IMR-90 (cell line): ENCODE measurements at regions not wholly inside any gene's neighbourhood (a gene's known extent, or its start where the extent isn't known, plus 50 kb on each side); places are given as distances from the start of the nearest gene placed in this dataset.

ENCODE experiments used
- ATAC-seq: fragments of 200-7000 bp; cut with Tn5 transposase; 2 replicates; pipeline ENCODE4 v1.9.1; 2020; ENCODE audit warnings: low read depth, mild to moderate bottlenecking, moderate library complexity
- BruUV-seq: library from RNA; stranded (reverse); fragments of 400-500 nt; replicated peaks from 2 replicates; lab custom pipeline; 2021; lab: Mats Ljungman, UMichigan
- CTCF ChIA-PET: fragments of 300-600 bp; formaldehyde crosslinking; extraction: SDS; loops from one replicate; lab custom pipeline; 2021; ENCODE audit warnings: antibody characterized with exemption; lab: Yijun Ruan, JAX
- POLR2A ChIA-PET: fragments of 300-600 bp; sonication (Branson Sonifier 250); formaldehyde crosslinking; loops from one replicate; lab custom pipeline; 2022; ENCODE audit warnings: antibody characterized with exemption; ENCODE audit not compliant: unreplicated experiment; lab: Charles Lee
- DNase-seq: peaks from one replicate; pipeline ENCODE4 v3.0.0; 2013
- H2AFZ ChIP-seq: replicated peaks from 2 replicates; pipeline ENCODE3; 2013; ENCODE audit warnings: low read length, mild to moderate bottlenecking; ENCODE audit not compliant: poor library complexity
- H2AK5ac ChIP-seq: 2 replicates; pipeline ENCODE4 v1.6.1; 2013; ENCODE audit warnings: low read depth, low read length, inconsistent platforms
- H2AK9ac ChIP-seq: replicated peaks from 2 replicates; pipeline ENCODE3; 2013; ENCODE audit warnings: mild to moderate bottlenecking, low read depth, low read length, moderate library complexity; ENCODE audit not compliant: poor library complexity
- H2BK120ac ChIP-seq: 2 replicates; pipeline ENCODE4 v1.6.1; 2013; ENCODE audit warnings: low read depth, low read length, inconsistent platforms
- H2BK15ac ChIP-seq: 3 replicates; pipeline ENCODE4 v1.6.1; 2013; ENCODE audit warnings: low read depth, low read length, inconsistent platforms
- H2BK20ac ChIP-seq: 2 replicates; pipeline ENCODE4 v1.6.1; 2013; ENCODE audit warnings: low read depth, mild to moderate bottlenecking, inconsistent platforms, low read length, moderate library complexity
- H2BK5ac ChIP-seq: 2 replicates; pipeline ENCODE4 v1.6.1; 2013; ENCODE audit warnings: mild to moderate bottlenecking, low read depth, low read length, inconsistent platforms; ENCODE audit not compliant: poor library complexity, severe bottlenecking
- H3K14ac ChIP-seq: replicated peaks from 2 replicates; pipeline ENCODE4 v1.6.1; 2013; ENCODE audit warnings: low read depth, low read length, inconsistent platforms
- H3K18ac ChIP-seq: 2 replicates; pipeline ENCODE4 v1.6.1; 2013; ENCODE audit warnings: low read depth, low read length, control low read depth
- H3K23ac ChIP-seq: 2 replicates; pipeline ENCODE4 v1.6.1; 2013; ENCODE audit warnings: low read depth, low read length, inconsistent platforms
- H3K27ac ChIP-seq: 2 replicates; pipeline ENCODE4 v1.5.1; 2013; ENCODE audit warnings: mild to moderate bottlenecking, control low read depth, low read length; ENCODE audit not compliant: insufficient read depth
- H3K27me3 ChIP-seq: 2 replicates; pipeline ENCODE4 v1.6.1; 2013; ENCODE audit warnings: low read length; ENCODE audit not compliant: control insufficient read depth, insufficient read depth
- H3K36me3 ChIP-seq: 2 replicates; pipeline ENCODE4 v1.6.1; 2013; ENCODE audit warnings: low read length, mixed read lengths; ENCODE audit not compliant: control insufficient read depth, insufficient read depth
- H3K4ac ChIP-seq: 2 replicates; pipeline ENCODE4 v1.6.1; 2013; ENCODE audit warnings: low read depth, low read length, inconsistent platforms
- H3K4me1 ChIP-seq: 2 replicates; pipeline ENCODE4 v1.6.1; 2013; ENCODE audit warnings: low read length, mixed read lengths; ENCODE audit not compliant: control insufficient read depth, insufficient read depth
- H3K4me2 ChIP-seq: 2 replicates; pipeline ENCODE4 v1.6.1; 2013; ENCODE audit warnings: low read depth, mild to moderate bottlenecking, control low read depth, low read length, moderate library complexity
- H3K4me3 ChIP-seq: 2 replicates; pipeline ENCODE4 v1.5.1; 2013; ENCODE audit warnings: low read depth, mild to moderate bottlenecking, control low read depth, low read length, moderate library complexity; ENCODE audit not compliant: insufficient read depth
- H3K56ac ChIP-seq: 2 replicates; pipeline ENCODE4 v1.6.1; 2013; ENCODE audit warnings: low read length, inconsistent platforms; ENCODE audit not compliant: insufficient read depth; ENCODE audit errors: extremely low read depth
- H3K79me1 ChIP-seq, 2 experiments: 2 replicates each; pipeline ENCODE4 v1.6.1; 2013; ENCODE audit warnings: low read length in 2 of 2, inconsistent platforms in 1 of 2, low read depth in 1 of 2
- H3K9ac ChIP-seq: 2 replicates; pipeline ENCODE4 v1.6.1; 2013; ENCODE audit warnings: low read depth, low read length, control low read depth
- H3K9me1 ChIP-seq: 2 replicates; pipeline ENCODE4 v1.6.1; 2013; ENCODE audit warnings: low read length, inconsistent platforms; ENCODE audit not compliant: insufficient read depth
- H3K9me3 ChIP-seq: 2 replicates; pipeline ENCODE4 v1.6.1; 2013; ENCODE audit warnings: low read length; ENCODE audit not compliant: control insufficient read depth, insufficient read depth
- H4K20me1 ChIP-seq: 2 replicates; pipeline ENCODE4 v1.6.1; 2013; ENCODE audit warnings: low read length, inconsistent platforms; ENCODE audit not compliant: insufficient read depth
- H4K5ac ChIP-seq: 2 replicates; pipeline ENCODE4 v1.6.1; 2013; ENCODE audit warnings: mild to moderate bottlenecking, low read depth, low read length, control low read depth
- H4K8ac ChIP-seq, 2 experiments: 2 replicates each; pipeline ENCODE4 v1.6.1; 2013; ENCODE audit warnings: low read depth in 2 of 2, low read length in 2 of 2, control low read depth in 1 of 2, inconsistent platforms in 1 of 2
- H4K91ac ChIP-seq: 2 replicates; pipeline ENCODE4 v1.6.1; 2013; ENCODE audit warnings: low read depth, low read length, inconsistent platforms; ENCODE audit not compliant: insufficient read depth
- BHLHE40 ChIP-seq: fragments of 150-350 bp; IDR thresholded peaks from 2 replicates; pipeline ENCODE4 v1.6.1; 2016; ENCODE audit warnings: mild to moderate bottlenecking, low read depth, low read length
- CEBPB ChIP-seq: IDR thresholded peaks from 2 replicates; pipeline ENCODE4 v1.6.1; 2012; ENCODE audit warnings: low read depth, low read length, improper control_type of control experiment
- CHD1 ChIP-seq: IDR thresholded peaks from 2 replicates; pipeline ENCODE4 v1.6.1; 2012; ENCODE audit warnings: low read depth, low read length, improper control_type of control experiment
- FOS ChIP-seq: fragments of 150-350 bp; IDR thresholded peaks from 2 replicates; pipeline ENCODE4 v1.6.1; 2016; ENCODE audit warnings: low read depth, low read length
- MAFK ChIP-seq: IDR thresholded peaks from 2 replicates; pipeline ENCODE4 v1.6.1; 2012; ENCODE audit warnings: low read depth, low read length, improper control_type of control experiment
- MAZ ChIP-seq: IDR thresholded peaks from 2 replicates; pipeline ENCODE4 v1.6.1; 2012; ENCODE audit warnings: low read depth, mild to moderate bottlenecking, low read length, improper control_type of control experiment, moderate library complexity, borderline replicate concordance
- MXI1 ChIP-seq: IDR thresholded peaks from 2 replicates; pipeline ENCODE4 v1.6.1; 2012; ENCODE audit warnings: low read depth, mild to moderate bottlenecking, low read length, moderate library complexity, borderline replicate concordance
- NFE2L2 ChIP-seq: fragments of 150-350 bp; IDR thresholded peaks from 2 replicates; pipeline ENCODE4 v1.6.1; 2016; ENCODE audit warnings: low read depth, mild to moderate bottlenecking, low read length
- POLR2A ChIP-seq: IDR thresholded peaks from 2 replicates; pipeline ENCODE4 v1.6.1; 2012; ENCODE audit warnings: mild to moderate bottlenecking, low read depth, low read length
- RAD21 ChIP-seq: IDR thresholded peaks from 2 replicates; pipeline ENCODE4 v1.6.1; 2012; ENCODE audit warnings: low read length, improper control_type of control experiment
- RCOR1 ChIP-seq: IDR thresholded peaks from 2 replicates; pipeline ENCODE4 v1.6.1; 2012; ENCODE audit warnings: mild to moderate bottlenecking, low read length, improper control_type of control experiment; ENCODE audit not compliant: insufficient replicate concordance
- RFX5 ChIP-seq: IDR thresholded peaks from 2 replicates; pipeline ENCODE4 v1.8.0; 2012; ENCODE audit warnings: low read depth, mild to moderate bottlenecking, low read length, moderate library complexity
- SMC3 ChIP-seq: fragments of 150-350 bp; IDR thresholded peaks from 2 replicates; pipeline ENCODE4 v1.6.1; 2016; ENCODE audit warnings: low read depth, mild to moderate bottlenecking, antibody characterized with exemption, low read length, moderate library complexity
- WGBS, 2 experiments: methylation state at CpG; one replicate each; pipeline versions ENCODE4 v1.1.5 to v1.1.7; 2013; ENCODE audit warnings: missing lambda C conversion rate in 2 of 2; ENCODE audit not compliant: insufficient read length in 1 of 2; ENCODE audit errors: extremely low coverage in 2 of 2; 5-methylcytosine and 5-hydroxymethylcytosine counted together
- dilution Hi-C: fragments of 300-500 bp; cut with HindIII; formaldehyde crosslinking; loops from one replicate; pipeline ENCODE4 v1.14.3; 2018; ENCODE audit warnings: low sequenced_read_pairs; ENCODE audit not compliant: unreplicated experiment
- in situ Hi-C: fragments of 300-500 bp; cut with MboI; formaldehyde crosslinking; loops from 3 replicates; pipeline ENCODE4 v1.14.3; 2019; ENCODE audit warnings: low sequenced_read_pairs, inconsistent platforms, mixed read lengths
- intact Hi-C: fragments of 100-400 bp; cut with micrococcal nuclease; formaldehyde crosslinking; loops from 2 replicates; pipeline ENCODE4 v1.10.0; 2022
- TF ChIP-seq, protein P1 (sequence below): fragments of 150-350 bp; IDR thresholded peaks from 2 replicates; pipeline ENCODE4 v1.6.1; 2017; ENCODE audit warnings: mild to moderate bottlenecking, antibody characterized with exemption, low read length, low read depth
- TF ChIP-seq, protein P2 (sequence below): fragments of 150-350 bp; IDR thresholded peaks from 2 replicates; pipeline ENCODE4 v1.6.1; 2016; ENCODE audit warnings: low read depth, mild to moderate bottlenecking, low read length, moderate library complexity, borderline replicate concordance
- TF ChIP-seq, protein P3 (sequence below): conservative IDR thresholded peaks from 2 replicates; pipeline ENCODE4 v1.5.1; 2012; ENCODE audit warnings: mild to moderate bottlenecking, low read depth, low read length, improper control_type of control experiment

DNA sequence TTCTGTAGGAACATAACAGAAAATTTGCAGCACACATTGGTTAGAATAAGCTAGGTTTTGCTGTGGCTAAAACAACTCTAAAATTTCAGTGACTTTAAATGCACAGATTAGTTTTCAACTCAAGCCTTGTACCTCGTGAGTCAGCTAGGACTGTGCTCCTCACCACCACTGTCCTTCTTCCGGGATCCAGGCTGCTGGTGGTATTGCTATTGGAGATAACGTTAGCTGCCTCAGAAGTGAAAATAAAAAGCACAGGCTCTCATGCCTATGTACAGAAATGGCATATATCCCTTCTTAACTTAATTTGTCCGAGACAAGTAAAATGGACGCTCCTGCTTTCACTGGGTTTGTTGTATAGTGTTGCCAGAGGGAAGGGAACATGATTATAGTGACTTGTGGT lies 931.1 kb upstream of the EYS start:
- H4K91ac ChIP-seq = no peak overlapping the region
- no peaks in the 10 kb centered on the region for H3K36me3 ChIP-seq
- H2BK120ac ChIP-seq = no peak overlapping the region
- H3K23ac ChIP-seq = no peak overlapping the region
- H3K9ac ChIP-seq = no peak overlapping the region
- DNase-seq (no peak), ATAC-seq (no peak)
- H4K8ac ChIP-seq = no peak overlapping the region
- no peak overlapping the region for H2AK5ac ChIP-seq
- no peak overlapping the region for H3K18ac ChIP-seq
- H2AK9ac ChIP-seq = no peak overlapping the region
- dilution Hi-C loops (no loop called here), intact Hi-C loops (no loop called here), in situ Hi-C loops (no loop called here)
- no peak overlapping the region for H2BK5ac ChIP-seq
- no peaks in the 10 kb centered on the region for H4K20me1 ChIP-seq
- no peak overlapping the region for H4K5ac ChIP-seq
- no peak for TF ChIP-seq RAD21
- TF ChIP-seq MAZ = no peak
- no peak for TF ChIP-seq RCOR1
- no peak for TF ChIP-seq RFX5
- no peak for TF ChIP-seq NFE2L2
- TF ChIP-seq, protein P1, sequence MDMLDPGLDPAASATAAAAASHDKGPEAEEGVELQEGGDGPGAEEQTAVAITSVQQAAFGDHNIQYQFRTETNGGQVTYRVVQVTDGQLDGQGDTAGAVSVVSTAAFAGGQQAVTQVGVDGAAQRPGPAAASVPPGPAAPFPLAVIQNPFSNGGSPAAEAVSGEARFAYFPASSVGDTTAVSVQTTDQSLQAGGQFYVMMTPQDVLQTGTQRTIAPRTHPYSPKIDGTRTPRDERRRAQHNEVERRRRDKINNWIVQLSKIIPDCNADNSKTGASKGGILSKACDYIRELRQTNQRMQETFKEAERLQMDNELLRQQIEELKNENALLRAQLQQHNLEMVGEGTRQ = no peak
- TF ChIP-seq POLR2A = no peak
- no peak for TF ChIP-seq MXI1
- no peak for TF ChIP-seq CHD1
- no peak for TF ChIP-seq SMC3
- TF ChIP-seq FOS = no peak
- no peak for TF ChIP-seq MAFK
- no peak for TF ChIP-seq BHLHE40
- no peak for TF ChIP-seq CEBPB
- TF ChIP-seq, protein P2, sequence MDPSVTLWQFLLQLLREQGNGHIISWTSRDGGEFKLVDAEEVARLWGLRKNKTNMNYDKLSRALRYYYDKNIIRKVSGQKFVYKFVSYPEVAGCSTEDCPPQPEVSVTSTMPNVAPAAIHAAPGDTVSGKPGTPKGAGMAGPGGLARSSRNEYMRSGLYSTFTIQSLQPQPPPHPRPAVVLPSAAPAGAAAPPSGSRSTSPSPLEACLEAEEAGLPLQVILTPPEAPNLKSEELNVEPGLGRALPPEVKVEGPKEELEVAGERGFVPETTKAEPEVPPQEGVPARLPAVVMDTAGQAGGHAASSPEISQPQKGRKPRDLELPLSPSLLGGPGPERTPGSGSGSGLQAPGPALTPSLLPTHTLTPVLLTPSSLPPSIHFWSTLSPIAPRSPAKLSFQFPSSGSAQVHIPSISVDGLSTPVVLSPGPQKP = no peak
- TF ChIP-seq, protein P3, sequence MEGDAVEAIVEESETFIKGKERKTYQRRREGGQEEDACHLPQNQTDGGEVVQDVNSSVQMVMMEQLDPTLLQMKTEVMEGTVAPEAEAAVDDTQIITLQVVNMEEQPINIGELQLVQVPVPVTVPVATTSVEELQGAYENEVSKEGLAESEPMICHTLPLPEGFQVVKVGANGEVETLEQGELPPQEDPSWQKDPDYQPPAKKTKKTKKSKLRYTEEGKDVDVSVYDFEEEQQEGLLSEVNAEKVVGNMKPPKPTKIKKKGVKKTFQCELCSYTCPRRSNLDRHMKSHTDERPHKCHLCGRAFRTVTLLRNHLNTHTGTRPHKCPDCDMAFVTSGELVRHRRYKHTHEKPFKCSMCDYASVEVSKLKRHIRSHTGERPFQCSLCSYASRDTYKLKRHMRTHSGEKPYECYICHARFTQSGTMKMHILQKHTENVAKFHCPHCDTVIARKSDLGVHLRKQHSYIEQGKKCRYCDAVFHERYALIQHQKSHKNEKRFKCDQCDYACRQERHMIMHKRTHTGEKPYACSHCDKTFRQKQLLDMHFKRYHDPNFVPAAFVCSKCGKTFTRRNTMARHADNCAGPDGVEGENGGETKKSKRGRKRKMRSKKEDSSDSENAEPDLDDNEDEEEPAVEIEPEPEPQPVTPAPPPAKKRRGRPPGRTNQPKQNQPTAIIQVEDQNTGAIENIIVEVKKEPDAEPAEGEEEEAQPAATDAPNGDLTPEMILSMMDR = no peak
- BruUV-seq = no TSS peak
- 0 out of 2 replicates have a peak, but pooled peaks cover 2% of the 10 kb centered on the region for H3K9me3 ChIP-seq
- no peak overlapping the region for H3K27ac ChIP-seq
- WGBS, 2 experiments = no CpG with 5 or more reads among the region's 5 CpGs
- ChIA-PET CTCF (no interaction called here), POLR2A (no interaction called here)
- no peaks in the 10 kb centered on the region for H3K9me1 ChIP-seq
- no peak overlapping the region for H2BK15ac ChIP-seq
- H3K4me3 ChIP-seq = no peak overlapping the region
- H3K56ac ChIP-seq = no peak overlapping the region
- H3K4me1 ChIP-seq = no peaks in the 10 kb centered on the region
- no peak overlapping the region for H3K4me2 ChIP-seq
- no peak overlapping the region for H3K14ac ChIP-seq
- no peaks in the 10 kb centered on the region for H3K27me3 ChIP-seq
- H2AFZ ChIP-seq = no peak overlapping the region
- H2BK20ac ChIP-seq = no peak overlapping the region
- no peaks in the 10 kb centered on the region for H3K79me1 ChIP-seq
- no peak overlapping the region for H3K4ac ChIP-seq
